GM12878 (cell line): ENCODE measurements at regions not wholly inside any gene's neighbourhood (a gene's known extent, or its start where the extent isn't known, plus 50 kb on each side); places are given as distances from the start of the nearest gene placed in this dataset.

Experiments used
- ATAC-seq: fragments of 200-7000 bp; cut with Tn5 transposase; 3 replicates; pipeline ENCODE4 v1.9.1; 2020; ENCODE audit warnings: mild to moderate bottlenecking, moderate library complexity
- BruUV-seq: library from RNA; stranded (reverse); fragments of 400-500 nt; replicated peaks from 2 replicates; lab custom pipeline; 2021; lab: Mats Ljungman, UMichigan
- CTCF ChIA-PET: fragments of 300-600 bp; sonication (Branson Sonifier 250); formaldehyde crosslinking; extraction: SDS; loops from one replicate; lab custom pipeline; 2021; ENCODE audit warnings: inconsistent platforms; lab: Yijun Ruan, JAX
- POLR2A ChIA-PET: fragments of 350-600 bp; formaldehyde crosslinking; extraction: SDS; loops from one replicate; lab custom pipeline; 2021; ENCODE audit warnings: inconsistent platforms; lab: Charles Lee
- RAD21 ChIA-PET: fragments of 300-600 bp; sonication (Branson Sonifier 250); formaldehyde crosslinking; loops from one replicate; lab custom pipeline; 2023; ENCODE audit warnings: antibody characterized with exemption; ENCODE audit not compliant: unreplicated experiment; lab: Charles Lee
- SMC1A ChIA-PET: fragments of 300-600 bp; sonication (Branson Sonifier 250); formaldehyde crosslinking; loops from one replicate; lab custom pipeline; 2023; ENCODE audit not compliant: unreplicated experiment, uncharacterized antibody; lab: Charles Lee
- DNase-seq: peaks from one replicate; pipeline ENCODE4 v3.0.0-alpha.2; 2011; ENCODE audit warnings: low read depth, low spot score
- FAIRE-seq: peaks from 3 replicates; lab custom pipeline; 2011; peaks lifted over from hg19 to GRCh38; lab: Jason Lieb, UNC
- H2AFZ ChIP-seq: 2 replicates; pipeline ENCODE4 v1.6.0; 2011; ENCODE audit warnings: low read depth, low read length, control low read depth; ENCODE audit not compliant: control insufficient read depth
- H3K27ac ChIP-seq: 2 replicates; pipeline ENCODE4 v1.5.1; 2011; ENCODE audit warnings: control low read depth; ENCODE audit not compliant: control insufficient read depth, insufficient read depth
- H3K27me3 ChIP-seq, 2 experiments: replicated peaks in 1 of 2; 2 replicates each; pipeline versions ENCODE4 v1.6.0 to v1.6.1; 2011; ENCODE audit warnings: low read length in 1 of 2; ENCODE audit not compliant: control insufficient read depth in 2 of 2, insufficient read depth in 2 of 2
- H3K36me3 ChIP-seq, 2 experiments: 2 replicates each; pipeline ENCODE4 v1.5.1; 2011; ENCODE audit warnings: low read length in 1 of 2; ENCODE audit not compliant: control insufficient read depth in 2 of 2, insufficient read depth in 2 of 2
- H3K4me1 ChIP-seq: 2 replicates; pipeline ENCODE4 v1.6.1; 2011; ENCODE audit warnings: mild to moderate bottlenecking, low read length, moderate library complexity, mixed read lengths; ENCODE audit not compliant: control insufficient read depth, insufficient read depth
- H3K4me2 ChIP-seq: 2 replicates; pipeline ENCODE4 v1.6.0; 2011; ENCODE audit warnings: control low read depth; ENCODE audit not compliant: control insufficient read depth, insufficient read depth
- H3K4me3 ChIP-seq: fragments of 200-600 bp; sonication (generic); 2 replicates; pipeline ENCODE4 v1.5.1; 2016
- H3K79me2 ChIP-seq: 2 replicates; pipeline ENCODE4 v1.6.0; 2011; ENCODE audit warnings: low read length; ENCODE audit not compliant: control insufficient read depth, insufficient read depth
- H3K9ac ChIP-seq: 2 replicates; pipeline ENCODE4 v1.8.0; 2011; ENCODE audit warnings: low read length, control low read depth, mixed read lengths; ENCODE audit not compliant: control insufficient read depth, insufficient read depth
- H3K9me3 ChIP-seq: replicated peaks from 3 replicates; pipeline ENCODE4 v1.5.1; 2011; ENCODE audit warnings: mild to moderate bottlenecking, low read length; ENCODE audit not compliant: control insufficient read depth, insufficient read depth
- H4K20me1 ChIP-seq: 2 replicates; pipeline ENCODE4 v1.6.0; 2011; ENCODE audit not compliant: control insufficient read depth, insufficient read depth
- BHLHE40 ChIP-seq, 2 experiments: fragments of 450-650 bp in 1 of 2; IDR thresholded peaks; 2 replicates each; pipeline ENCODE4 v1.6.1; 2011 to 2017; ENCODE audit warnings: low read depth in 2 of 2, borderline replicate concordance in 1 of 2, improper control_type of control experiment in 1 of 2, low read length in 1 of 2, mild to moderate bottlenecking in 1 of 2
- GATAD2B ChIP-seq: fragments of 450-650 bp; conservative IDR thresholded peaks from 2 replicates; pipeline ENCODE4 v1.6.1; 2017; ENCODE audit warnings: low read depth, mild to moderate bottlenecking, moderate library complexity
- HDAC6 ChIP-seq: fragments of 200-600 bp; sonication (generic); IDR thresholded peaks from one replicate; pipeline ENCODE4 v1.8.0; 2017; ENCODE audit warnings: antibody characterized with exemption; ENCODE audit not compliant: unreplicated experiment
- IRF4 ChIP-seq: IDR thresholded peaks from 2 replicates; pipeline ENCODE4 v1.6.1; 2011; ENCODE audit warnings: low read depth, low read length
- MXI1 ChIP-seq: fragments of 150-350 bp; IDR thresholded peaks from 2 replicates; pipeline ENCODE4 v1.6.1; 2011; ENCODE audit warnings: low read depth, mild to moderate bottlenecking, inconsistent platforms, low read length, improper control_type of control experiment
- NR2F1 ChIP-seq: fragments of 450-650 bp; conservative IDR thresholded peaks from 2 replicates; pipeline ENCODE4 v1.6.1; 2017; ENCODE audit warnings: mild to moderate bottlenecking
- PAX8 ChIP-seq: fragments of 450-650 bp; IDR thresholded peaks from 2 replicates; pipeline ENCODE4 v1.6.1; 2017; ENCODE audit warnings: mild to moderate bottlenecking, moderate library complexity
- RAD51 ChIP-seq: fragments of 450-650 bp; IDR thresholded peaks from 2 replicates; pipeline ENCODE4 v1.6.1; 2016; ENCODE audit warnings: moderate library complexity, mild to moderate bottlenecking, inconsistent platforms
- RFX5 ChIP-seq: IDR thresholded peaks from 2 replicates; pipeline ENCODE4 v1.6.1; 2011; ENCODE audit warnings: low read depth, low read length, improper control_type of control experiment
- TCF7 ChIP-seq: IDR thresholded peaks from 2 replicates; pipeline ENCODE4 v1.6.1; 2014; ENCODE audit warnings: antibody characterized with exemption, borderline replicate concordance
- ZBED1 ChIP-seq: IDR thresholded peaks from 2 replicates; pipeline ENCODE4 v1.6.1; 2016; ENCODE audit warnings: borderline replicate concordance
- ZNF24 ChIP-seq: fragments of 450-650 bp; IDR thresholded peaks from 2 replicates; pipeline ENCODE4 v1.6.1; 2017; ENCODE audit warnings: antibody characterized with exemption, mild to moderate bottlenecking
- ZNF384 ChIP-seq: IDR thresholded peaks from 2 replicates; pipeline ENCODE4 v1.6.1; 2012; ENCODE audit warnings: low read depth, mild to moderate bottlenecking, low read length, improper control_type of control experiment, borderline replicate concordance
- WGBS: methylation state at CpG from one replicate; pipeline ENCODE4 v1.1.6; 2016; ENCODE audit warnings: low lambda C conversion rate; ENCODE audit not compliant: insufficient replicate concordance, insufficient coverage; ENCODE audit errors: missing lambda C conversion rate; 5-methylcytosine and 5-hydroxymethylcytosine counted together
- in situ Hi-C: fragments of 300-500 bp; cut with MboI; formaldehyde crosslinking; loops from 9 replicates; pipeline ENCODE4 v1.14.3; 2018; ENCODE audit warnings: mixed read lengths
- intact Hi-C: fragments of 100-400 bp; cut with micrococcal nuclease; formaldehyde crosslinking; loops from one replicate; pipeline ENCODE4 v1.14.2; 2022; ENCODE audit not compliant: unreplicated experiment
- TF ChIP-seq, protein P1 (sequence below): IDR thresholded peaks from 2 replicates; pipeline ENCODE4 v1.6.1; 2011; ENCODE audit warnings: borderline replicate concordance, low read depth, mild to moderate bottlenecking, moderate library complexity, mixed read lengths, low read length; ENCODE audit not compliant: insufficient read depth; ENCODE audit errors: extremely low read length

DNA sequence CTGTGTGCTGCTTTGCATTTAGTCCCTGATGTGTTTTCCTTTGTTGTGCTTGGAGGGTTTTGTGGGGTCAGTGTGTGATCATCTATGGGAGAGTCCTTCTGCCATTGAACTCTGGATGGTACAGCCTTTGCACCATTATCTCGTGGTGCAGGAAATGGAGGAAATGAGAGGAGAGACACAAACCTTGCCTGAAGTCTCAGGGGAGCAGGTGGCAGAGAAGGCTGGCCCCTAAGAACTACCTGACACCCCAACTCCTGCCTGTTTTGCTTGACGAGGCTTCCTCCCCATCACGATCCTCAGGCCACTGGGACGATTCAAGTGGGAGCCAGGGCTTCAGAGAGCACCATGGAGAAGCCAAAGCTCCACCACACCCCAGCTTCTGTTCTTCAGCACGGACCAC lies 1316.4 kb downstream of the TBC1D22A start:
- Histone ChIP-seq H3K4me1 (peaks cover 6% of the 10 kb centered on the region), H3K27ac (no peak overlapping the region), H3K9me3 (no peaks in the 10 kb centered on the region; the same call in 2 of the 3 replicates), H3K36me3 (no peaks in the 10 kb centered on the region), H3K9ac (no peak overlapping the region), H3K79me2 (no peaks in the 10 kb centered on the region), H3K4me2 (no peak overlapping the region), H4K20me1 (no peaks in the 10 kb centered on the region), H3K27me3 (no peaks in the 10 kb centered on the region; a peak in 1 of 4 replicates), H3K4me3 (no peak overlapping the region), H2AFZ (no peak overlapping the region)
- SMC1A ChIA-PET: no interaction called here
- 20% methylated on average over 5 of the region's 5 CpGs for WGBS
- ATAC-seq (no peak), FAIRE-seq (no peak), DNase-seq (no peak)
- in situ Hi-C loops (loop anchor here (25.0 kb wide), 1 partner anchor 1317 kb away; the partner anchor contains the start of gene TBC1D22A), intact Hi-C loops (no loop called here)
- POLR2A ChIA-PET: no interaction called here
- no TSS peak for BruUV-seq
- TF ChIP-seq BHLHE40 (IDR thresholded peaks at IDR 0.05; ENCODE audit: borderline replicate concordance in 1 of 2, low read depth in 2 of 2, low read length in 1 of 2) (no peak), IRF4 (no peak), TCF7 (no peak), ZNF24 (no peak), RFX5 (no peak), HDAC6 (no peak), ZBED1 (no peak), ZNF384 (no peak), GATAD2B (no peak), RAD51 (no peak), NR2F1 (no peak), MXI1 (no peak), PAX8 (no peak)
- TF ChIP-seq, protein P1, sequence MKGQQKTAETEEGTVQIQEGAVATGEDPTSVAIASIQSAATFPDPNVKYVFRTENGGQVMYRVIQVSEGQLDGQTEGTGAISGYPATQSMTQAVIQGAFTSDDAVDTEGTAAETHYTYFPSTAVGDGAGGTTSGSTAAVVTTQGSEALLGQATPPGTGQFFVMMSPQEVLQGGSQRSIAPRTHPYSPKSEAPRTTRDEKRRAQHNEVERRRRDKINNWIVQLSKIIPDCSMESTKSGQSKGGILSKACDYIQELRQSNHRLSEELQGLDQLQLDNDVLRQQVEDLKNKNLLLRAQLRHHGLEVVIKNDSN: no peak
- CTCF ChIA-PET: no interaction called here
- RAD21 ChIA-PET: no interaction called here
